GM18499 (cell line): ENCODE measurements at regions not wholly inside any gene's neighbourhood (a gene's known extent, or its start where the extent isn't known, plus 50 kb on each side); places are given as distances from the start of the nearest gene placed in this dataset.
"Not testable (repeated sequence)": the region's sequence is repeated elsewhere in the genome, so short reads cannot be mapped to it uniquely, and the experiment has no call there.

Experiments
- ATAC-seq: cut with Tn5 transposase; IDR thresholded peaks from one replicate; pipeline ENCODE4 v1.9.1; 2021; ENCODE audit warnings: moderate number of reproducible peaks; ENCODE audit not compliant: insufficient read depth, unreplicated experiment

DNA sequence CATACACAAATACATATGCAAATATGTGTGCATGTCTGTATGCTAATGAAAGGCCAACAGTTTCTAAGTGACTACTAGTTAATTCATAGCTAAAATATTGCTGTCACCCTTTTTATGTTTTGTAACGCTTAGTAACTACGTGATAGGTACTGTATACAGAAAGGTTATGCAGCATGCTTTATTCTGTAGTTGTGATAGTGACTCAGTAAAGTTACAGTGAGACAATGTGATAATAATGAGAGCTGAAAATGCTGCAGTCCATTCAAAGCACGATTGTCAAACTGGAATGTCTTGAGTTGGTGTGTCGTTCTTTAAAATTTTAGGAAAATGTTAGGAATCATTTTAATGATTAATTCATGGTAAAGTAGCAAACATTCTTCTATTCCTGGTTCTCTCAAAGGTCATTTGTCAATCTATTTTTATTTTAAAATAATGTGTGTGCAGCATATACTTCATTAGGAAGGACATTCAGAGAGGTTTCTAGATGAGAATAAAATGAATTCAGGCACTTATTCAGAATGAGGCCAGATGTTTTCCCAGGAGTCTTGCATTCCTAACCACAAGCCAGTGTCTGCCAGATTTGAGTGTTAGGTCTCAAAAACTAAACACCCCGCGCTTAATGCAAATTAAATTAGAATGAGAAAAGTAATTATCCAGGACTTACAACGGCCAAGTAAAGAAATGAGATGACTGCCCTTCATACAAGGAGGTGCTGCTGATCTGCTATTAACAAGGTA is 408.8 kb upstream of the FZD8 start:
- no peak for ATAC-seq

DNA sequence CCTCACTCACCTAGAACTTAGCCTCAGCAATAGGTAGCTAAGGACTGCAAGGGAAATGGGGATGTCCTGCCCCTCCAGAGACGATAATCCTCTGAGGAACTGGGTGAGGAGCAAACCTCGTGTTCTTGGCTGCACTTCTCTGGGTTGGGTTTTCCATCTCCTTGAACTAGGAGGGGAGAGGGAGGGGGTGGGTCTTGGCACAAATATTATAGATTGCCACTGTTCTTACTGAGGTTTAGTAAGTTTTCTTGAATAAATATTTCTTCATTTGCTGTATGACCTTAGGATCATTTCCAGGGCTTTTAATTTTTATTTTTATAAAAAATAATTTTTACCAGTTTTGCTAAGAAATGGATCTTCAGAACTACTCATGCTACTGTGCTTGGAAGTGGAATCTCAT is 406.7 kb upstream of the FZD8 start:
- no peak for ATAC-seq

DNA sequence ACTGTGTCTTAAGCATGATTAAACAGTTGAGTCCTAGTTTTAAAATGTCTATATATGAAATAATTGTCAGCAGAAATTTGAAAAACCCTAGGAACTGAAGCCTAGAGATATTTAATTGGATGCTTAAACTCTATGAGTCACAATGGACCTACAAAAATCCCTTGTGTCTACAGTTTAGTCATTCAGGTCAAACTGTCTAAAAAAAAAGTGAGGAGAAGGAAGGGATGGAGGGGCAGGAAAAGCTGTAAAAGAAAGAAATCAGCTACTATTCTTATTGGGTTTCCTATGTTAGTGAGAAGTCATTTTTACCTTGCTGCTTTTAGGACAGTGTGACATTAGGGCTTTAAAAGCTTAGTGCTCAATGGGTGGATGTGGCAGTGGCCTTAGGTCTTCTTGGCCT is 406.1 kb upstream of the FZD8 start:
- ATAC-seq: no peak

- no peak for ATAC-seq
Observed at GRCh38 chr10:36042135-36042534, 400.0 kb upstream of the FZD8 start.

DNA sequence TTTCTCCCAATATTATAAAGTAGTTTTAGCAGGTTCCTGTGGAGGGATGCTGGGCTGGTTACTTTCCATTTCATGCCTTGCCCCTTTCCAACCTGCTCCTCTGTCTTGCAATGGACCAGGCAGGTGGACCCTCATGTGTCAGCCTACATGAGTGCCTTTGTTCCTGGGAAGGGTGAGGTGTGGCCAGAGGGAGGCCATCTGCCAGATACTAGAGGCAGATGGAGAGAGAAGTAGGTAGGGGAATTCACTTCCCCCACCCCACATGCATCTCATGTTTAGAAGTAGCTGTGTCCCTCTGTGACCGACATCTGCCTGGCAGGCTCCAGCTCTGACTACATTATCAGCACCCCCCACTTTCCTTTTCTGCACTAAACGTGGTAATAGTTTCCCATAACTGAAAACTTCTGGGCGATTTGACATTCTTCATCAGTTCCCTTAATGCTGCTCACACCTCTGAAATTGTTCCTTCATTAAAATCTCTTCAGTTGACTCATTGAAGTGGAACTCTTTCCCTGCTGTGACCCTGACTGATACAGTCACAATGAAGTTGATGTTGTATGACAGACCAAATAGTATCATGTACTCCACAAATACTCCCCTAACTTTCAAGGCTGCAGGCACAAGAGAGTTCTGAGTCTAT is 396.3 kb upstream of the FZD8 start:
- no peak for ATAC-seq

- ATAC-seq: no peak
Observed at GRCh38 chr10:36036137-36036536, 394.0 kb upstream of the FZD8 start.

DNA sequence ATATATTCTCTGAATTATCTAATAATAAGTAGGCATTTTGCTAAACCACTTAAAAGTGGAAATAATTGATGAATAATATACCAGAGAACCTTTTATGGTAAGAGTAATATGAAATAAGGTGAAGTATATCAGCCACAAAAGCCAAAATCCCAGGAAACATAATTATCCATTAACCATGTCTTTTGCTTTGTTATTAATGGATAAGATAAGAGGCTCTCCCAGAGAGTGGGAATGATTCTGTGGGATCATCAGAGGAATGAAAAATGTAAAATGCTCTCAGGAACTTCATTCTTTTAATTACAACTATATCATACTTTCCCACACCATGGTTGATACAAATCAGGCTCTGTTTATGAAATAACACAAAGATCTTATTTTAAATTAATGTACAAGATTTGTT is 391.7 kb upstream of the FZD8 start:
- ATAC-seq: no peak

- no peak for ATAC-seq
Observed at GRCh38 chr10:36030516-36030915, 388.4 kb upstream of the FZD8 start.

DNA sequence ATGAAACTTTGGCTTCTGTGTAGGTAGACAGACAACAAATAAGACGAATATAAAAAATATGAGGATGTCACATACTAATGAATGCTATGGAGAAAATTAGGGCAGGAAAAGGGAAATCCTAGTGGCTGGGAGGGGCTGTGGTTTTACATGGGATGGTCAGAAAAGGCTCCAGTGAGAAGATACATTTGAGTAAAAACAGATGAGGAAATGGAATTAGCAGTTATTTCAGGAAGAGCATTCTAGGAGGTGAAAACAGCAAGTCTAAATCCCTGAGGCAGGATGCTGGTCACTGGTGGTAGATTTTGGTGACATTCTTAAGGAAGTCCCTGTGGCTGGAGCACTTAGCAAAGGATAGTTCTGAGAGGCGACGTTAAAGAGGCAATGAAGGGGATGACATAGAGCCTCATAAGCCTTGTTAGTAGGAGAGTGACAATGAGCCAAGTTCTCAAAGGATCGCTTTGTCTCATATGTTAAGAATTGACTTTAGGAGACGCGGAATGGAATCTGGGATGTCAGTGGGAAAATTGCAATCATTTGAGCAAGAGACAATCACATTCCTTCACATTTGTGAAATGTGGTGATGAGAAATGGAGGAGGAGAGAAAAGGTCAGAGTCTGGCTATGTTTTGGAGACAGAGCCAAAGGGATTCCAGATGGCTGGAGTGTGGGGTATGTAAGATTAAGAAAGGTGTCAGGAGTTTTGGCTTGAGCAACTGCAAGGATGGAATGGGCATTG is 384.7 kb upstream of the FZD8 start:
- ATAC-seq: no peak

GRCh38 chr10:36026081-36026480 is 384.0 kb upstream of the FZD8 start:
- no peak for ATAC-seq

DNA sequence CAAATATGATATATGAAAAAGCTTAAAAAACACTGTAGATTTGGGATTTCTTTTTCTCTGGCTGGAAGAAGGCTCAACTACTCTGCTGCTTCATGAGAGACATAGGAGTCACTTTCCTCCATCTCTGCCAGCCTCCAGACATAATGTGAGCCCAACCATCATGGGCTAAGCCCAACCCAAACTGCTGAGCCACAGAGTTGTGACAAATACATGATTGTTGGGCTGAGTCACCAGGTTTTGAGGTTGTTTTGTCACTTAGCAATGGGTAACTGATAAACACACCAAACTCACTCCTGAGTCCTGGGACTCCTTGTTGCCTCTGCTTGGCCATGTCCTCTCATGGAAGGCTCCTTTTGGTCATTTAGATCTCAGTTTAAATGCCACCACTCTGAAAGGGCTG is 381.8 kb upstream of the FZD8 start:
- ATAC-seq: no peak

DNA sequence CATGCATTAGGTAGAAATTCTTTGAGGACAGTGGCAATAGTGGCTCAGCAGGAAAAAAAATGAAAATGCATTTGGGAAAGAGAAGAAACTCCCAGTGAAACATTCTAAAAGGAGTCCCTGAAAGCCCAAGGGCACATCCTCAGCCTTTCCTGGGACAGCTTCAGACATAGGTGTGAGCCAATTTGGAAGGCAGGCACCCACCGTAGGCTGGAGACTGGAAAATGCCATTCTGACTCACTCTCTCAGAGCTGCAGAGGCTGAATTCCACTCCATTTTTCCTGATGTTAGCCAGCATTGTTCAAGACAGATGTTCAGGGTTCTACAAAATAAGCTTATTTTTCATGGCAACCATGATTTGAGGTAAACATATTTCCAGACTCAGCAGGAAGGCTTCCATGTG is 379.0 kb upstream of the FZD8 start:
- ATAC-seq: no peak

DNA sequence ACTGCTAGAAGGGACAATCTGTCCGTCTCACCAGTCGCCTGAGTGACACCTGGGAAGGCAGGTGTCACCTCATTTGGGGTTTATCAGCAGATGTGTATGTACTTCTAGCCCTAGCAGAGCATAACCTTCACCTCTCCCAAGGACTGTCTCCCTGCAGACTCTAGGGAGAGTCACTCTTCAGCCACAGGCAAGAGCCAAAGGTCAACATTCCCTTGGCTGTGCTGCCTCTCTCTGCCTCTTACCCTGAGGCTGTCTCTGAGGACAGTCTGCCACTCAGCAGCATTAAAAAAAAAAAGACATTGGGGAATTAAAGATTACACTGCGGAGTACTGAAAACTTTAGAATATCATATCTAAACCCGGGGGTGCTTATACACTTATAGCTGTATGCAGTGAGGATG is 377.7 kb upstream of the FZD8 start:
- ATAC-seq: no peak

GRCh38 chr10:36018996-36019395 is 376.9 kb upstream of the FZD8 start:
- no peak for ATAC-seq

DNA sequence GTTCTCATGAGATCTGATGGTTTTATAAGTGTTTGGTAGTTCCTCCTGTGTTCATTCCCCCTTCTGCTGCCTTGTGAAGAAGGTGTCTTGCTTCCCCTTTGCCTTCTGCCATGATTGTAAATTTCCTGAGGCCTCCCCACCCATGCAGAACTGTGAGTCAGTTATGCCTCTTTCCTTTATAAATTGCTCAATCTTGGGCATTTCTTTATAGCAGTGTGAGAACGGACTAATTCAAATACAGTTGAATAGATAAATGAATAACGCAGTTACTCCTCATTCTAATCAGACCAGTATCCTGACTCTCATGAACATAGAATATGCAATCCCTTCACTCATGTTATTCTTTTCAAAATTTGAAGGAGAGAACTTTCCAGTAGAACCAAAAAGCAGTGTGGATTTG is 375.0 kb upstream of the FZD8 start:
- no peak for ATAC-seq

DNA sequence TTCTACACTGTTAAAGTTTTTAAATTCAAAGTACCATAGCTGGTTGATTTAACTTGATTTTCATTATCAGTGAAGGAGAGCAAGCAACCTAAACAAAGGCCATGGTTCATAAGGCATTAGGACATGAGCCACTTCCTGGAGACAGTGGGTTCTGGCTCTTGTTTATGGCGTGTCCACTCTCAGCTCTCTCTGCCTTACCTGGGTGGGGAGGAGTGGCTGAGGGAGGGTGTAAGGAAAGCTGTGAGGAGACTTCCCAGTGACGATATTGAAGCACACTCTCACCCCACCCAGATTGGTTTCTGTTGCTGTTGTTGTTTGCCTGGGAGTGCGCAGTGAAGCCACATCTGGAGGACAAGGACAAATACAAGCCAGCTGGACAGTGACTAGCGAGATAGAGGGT is 365.3 kb upstream of the FZD8 start:
- no peak for ATAC-seq

DNA sequence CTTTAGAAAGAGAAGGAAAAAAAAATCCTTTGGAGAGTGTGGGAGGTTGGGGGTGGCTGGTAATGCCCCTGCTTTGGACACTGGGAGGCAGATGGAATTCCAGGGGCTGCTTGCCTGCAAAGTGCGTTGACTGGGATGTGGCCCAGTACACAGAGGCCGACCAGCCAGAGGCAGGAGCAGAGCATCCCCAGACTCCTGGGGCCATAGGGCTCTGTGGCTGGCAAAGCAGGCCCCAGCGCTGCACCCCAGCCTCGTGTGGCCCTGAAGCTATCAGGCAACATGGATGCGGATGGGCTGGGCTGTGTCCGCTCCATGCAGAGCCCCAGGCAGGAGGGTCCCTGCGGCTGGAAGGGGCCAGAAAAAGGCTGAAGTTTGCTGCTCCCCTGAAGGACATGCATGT is 361.6 kb upstream of the FZD8 start:
- ATAC-seq: no peak

DNA sequence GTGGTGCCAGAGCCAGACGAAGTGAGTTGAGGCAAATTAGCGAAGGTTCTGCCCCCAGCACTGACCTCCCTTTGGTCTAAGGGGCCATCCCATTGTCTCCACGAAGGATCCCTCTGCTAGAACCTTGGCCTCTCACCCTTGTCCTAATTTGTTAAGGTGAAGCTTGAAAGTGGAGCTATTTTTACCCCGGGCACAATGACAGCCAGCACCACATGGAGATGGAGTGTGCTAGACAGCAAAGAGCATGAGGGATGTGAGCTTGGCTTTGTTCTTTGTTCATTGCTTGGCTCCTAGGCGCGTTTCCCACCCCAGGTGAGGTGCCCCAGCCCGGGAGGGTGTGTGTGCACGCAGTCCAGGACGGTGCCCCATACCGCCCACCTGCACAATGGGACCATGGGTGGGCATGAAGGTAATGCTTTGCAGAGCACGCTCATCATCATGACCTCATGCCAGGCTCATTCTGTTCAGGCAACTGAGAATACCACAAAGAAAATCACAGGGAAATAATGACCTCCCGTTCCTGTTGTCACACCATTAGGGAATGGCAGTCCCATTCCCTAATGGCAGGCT is 361.0 kb upstream of the FZD8 start:
- ATAC-seq: no peak

GRCh38 chr10:36002445-36002844 is 360.3 kb upstream of the FZD8 start:
- no peak for ATAC-seq

GRCh38 chr10:36000754-36001153 is 358.7 kb upstream of the FZD8 start:
- ATAC-seq: not testable (repeated sequence)

GRCh38 chr10:35998026-35998425 is 355.9 kb upstream of the FZD8 start:
- no peak for ATAC-seq
